Nephron progenitor cell (in vitro differentiated cells): ENCODE measurements at regions not wholly inside any gene's neighbourhood (a gene's known extent, or its start where the extent isn't known, plus 50 kb on each side); places are given as distances from the start of the nearest gene placed in this dataset.
A peak's percentile ranks its signal among the peaks of the same experiment; 100 is the strongest.

ENCODE experiments used
- DNase-seq: peaks from one replicate; pipeline ENCODE4 v3.0.0; 2021
- H3K27ac Mint-ChIP-seq: 2 replicates; pipeline ENCODE4 v1.8.0; 2021; ENCODE audit warnings: mild to moderate bottlenecking, moderate library complexity, mixed read lengths
- H3K27me3 Mint-ChIP-seq: 2 replicates; pipeline ENCODE4 v1.8.0; 2021; ENCODE audit warnings: mild to moderate bottlenecking, low read depth, mixed read lengths; ENCODE audit not compliant: poor library complexity
- H3K36me3 Mint-ChIP-seq: 2 replicates; pipeline ENCODE4 v1.8.0; 2021; ENCODE audit warnings: low read depth, mixed read lengths
- H3K4me1 Mint-ChIP-seq: 2 replicates; pipeline ENCODE4 v1.8.0; 2021; ENCODE audit warnings: mixed read lengths
- H3K4me3 Mint-ChIP-seq: 2 replicates; pipeline ENCODE4 v1.8.0; 2021; ENCODE audit warnings: mild to moderate bottlenecking, moderate library complexity, mixed read lengths
- H3K9me3 Mint-ChIP-seq: 2 replicates; pipeline ENCODE4 v1.8.0; 2021; ENCODE audit warnings: mild to moderate bottlenecking, moderate library complexity, mixed read lengths
- CTCF ChIP-seq: fragments of 200-600 bp; sonication (generic); IDR thresholded peaks from 2 replicates; pipeline ENCODE4 v1.5.0; 2021; ENCODE audit warnings: antibody characterized with exemption

GRCh38 chr2:80706951-80707350, 402.4 kb upstream of the LRRTM1 start:
- H3K4me1 Mint-ChIP-seq, result no peaks in the 10 kb centered on the region
- no peak for TF ChIP-seq CTCF
- no peak overlapping the region for H3K27ac Mint-ChIP-seq
- peaks cover 4% of the 10 kb centered on the region for H3K27me3 Mint-ChIP-seq
- H3K4me3 Mint-ChIP-seq, result no peak overlapping the region
- no peaks in the 10 kb centered on the region for H3K9me3 Mint-ChIP-seq
- DNase-seq, result no peak
- H3K36me3 Mint-ChIP-seq, result no peaks in the 10 kb centered on the region

GRCh38 chr2:80706541-80706940, 402.0 kb upstream of the LRRTM1 start:
- Mint-ChIP-seq H3K27ac (peak overlapping the region; percentile 9), H3K4me3 (no peak overlapping the region), H3K36me3 (no peaks in the 10 kb centered on the region), H3K9me3 (no peaks in the 10 kb centered on the region), H3K4me1 (no peaks in the 10 kb centered on the region), H3K27me3 (peaks cover 4% of the 10 kb centered on the region)
- no peak for DNase-seq
- no peak for TF ChIP-seq CTCF

- H3K9me3 Mint-ChIP-seq, result no peaks in the 10 kb centered on the region
- H3K27me3 Mint-ChIP-seq, result peaks cover 4% of the 10 kb centered on the region
- no peak for DNase-seq
- no peak for TF ChIP-seq CTCF
- no peaks in the 10 kb centered on the region for H3K36me3 Mint-ChIP-seq
- H3K4me1 Mint-ChIP-seq, result no peaks in the 10 kb centered on the region
- H3K4me3 Mint-ChIP-seq, result no peak overlapping the region
- no peak overlapping the region for H3K27ac Mint-ChIP-seq
These were observed 399.0 kb upstream of the LRRTM1 start for GRCh38 chr2:80703532-80703931.

- no peak for DNase-seq
- Mint-ChIP-seq H3K9me3 (no peaks in the 10 kb centered on the region), H3K4me1 (no peaks in the 10 kb centered on the region), H3K36me3 (no peaks in the 10 kb centered on the region), H3K27ac (no peak overlapping the region), H3K27me3 (no peaks in the 10 kb centered on the region), H3K4me3 (no peak overlapping the region)
- TF ChIP-seq CTCF, result no peak
These were observed 396.4 kb upstream of the LRRTM1 start for GRCh38 chr2:80700961-80701360.
